Tibial nerve (tissue), 4 donors: ENCODE measurements at regions not wholly inside any gene's neighbourhood (a gene's known extent, or its start where the extent isn't known, plus 50 kb on each side); places are given as distances from the start of the nearest gene placed in this dataset.

Source experiments
- DNase-seq, 2 donors: peaks; one replicate each; pipeline ENCODE4 v3.0.0-alpha.2; 2019; ENCODE audit warnings: low spot score in 2 of 2
- H3K27ac ChIP-seq, 4 donors: fragments of 200-600 bp; sonication (generic) in 3 of 4; one replicate each; pipeline ENCODE4 v1.5.1; 2017 to 2019; ENCODE audit warnings: mild to moderate bottlenecking in 1 of 4
- H3K27me3 ChIP-seq, 2 donors: fragments of 200-600 bp; sonication (generic) in 1 of 2; one replicate each; pipeline versions ENCODE4 v1.5.1 to v1.6.0; 2017 to 2019
- H3K36me3 ChIP-seq, 3 donors: fragments of 200-600 bp; sonication (generic); one replicate each; pipeline ENCODE4 v1.5.1; 2018 to 2019
- H3K4me1 ChIP-seq, 4 donors: fragments of 200-600 bp; sonication (generic) in 3 of 4; one replicate each; pipeline ENCODE4 v1.5.1; 2017 to 2019
- H3K4me3 ChIP-seq, 4 donors: fragments of 200-600 bp; sonication (generic) in 3 of 4; one replicate each; pipeline ENCODE4 v1.5.1; 2017 to 2019; ENCODE audit warnings: mild to moderate bottlenecking in 1 of 4, moderate library complexity in 1 of 4
- H3K9me3 ChIP-seq, 4 donors: fragments of 200-600 bp; sonication (generic) in 3 of 4; one replicate each; pipeline ENCODE4 v1.5.1; 2017 to 2019
- EP300 ChIP-seq, 2 donors: sonication (generic); formaldehyde crosslinking; IDR thresholded peaks; one replicate each; pipeline ENCODE4 v1.6.1; 2017; ENCODE audit warnings: antibody characterized with exemption in 2 of 2, mild to moderate bottlenecking in 1 of 2
- POLR2A ChIP-seq, 2 donors: fragments of 450-650 bp; IDR thresholded peaks; one replicate each; pipeline ENCODE4 v1.6.1; 2017; ENCODE audit warnings: antibody characterized with exemption in 2 of 2, mild to moderate bottlenecking in 2 of 2, moderate library complexity in 2 of 2
- WGBS, 2 donors: methylation state at CpG; one replicate each; pipeline ENCODE4 v1.1.5; 2018; 5-methylcytosine and 5-hydroxymethylcytosine counted together
- TF ChIP-seq, protein P1 (sequence below), 5 experiments: fragments of 200-600 bp in 3 of 5; fragments of 450-650 bp in 2 of 5; sonication (generic) in 3 of 5; IDR thresholded peaks; one replicate each; pipeline ENCODE4 v1.5.1; 2016 to 2019; ENCODE audit warnings: antibody characterized with exemption in 5 of 5, mild to moderate bottlenecking in 3 of 5, moderate library complexity in 2 of 5

DNA sequence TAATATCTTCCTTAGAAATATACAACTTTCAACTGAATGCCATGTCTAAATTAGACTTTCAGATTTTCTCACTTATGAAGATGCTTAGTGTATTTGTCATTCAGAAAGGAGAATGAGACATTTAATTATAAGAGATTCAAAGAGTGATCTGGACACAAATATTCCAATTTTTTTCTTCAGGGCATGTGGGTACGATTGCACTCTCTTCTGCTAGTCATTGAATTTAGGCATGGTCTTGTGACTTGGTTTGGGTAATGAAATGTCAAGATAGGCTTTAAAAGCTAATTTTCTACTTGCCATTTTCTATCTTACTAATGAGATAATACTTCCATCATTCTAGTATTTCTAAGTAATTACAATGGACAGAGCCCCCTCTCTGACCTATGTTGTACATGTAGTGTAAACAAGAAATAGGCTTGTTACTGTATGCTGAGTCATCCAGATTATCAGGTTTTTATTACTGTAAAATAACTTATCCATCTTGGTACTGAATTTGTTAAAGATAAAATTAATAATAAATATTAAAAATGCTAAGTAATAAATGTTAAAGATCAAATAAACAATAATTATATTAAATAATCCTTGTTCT is 770.8 kb upstream of the BCHE start:
- DNase-seq = no peak
- Histone ChIP-seq H3K9me3 (no peaks in the 10 kb centered on the region), H3K27ac (no peak overlapping the region), H3K4me1 (no peaks in the 10 kb centered on the region), H3K36me3 (no peaks in the 10 kb centered on the region), H3K27me3 (no peaks in the 10 kb centered on the region), H3K4me3 (no peak overlapping the region)
- TF ChIP-seq, protein P1, sequence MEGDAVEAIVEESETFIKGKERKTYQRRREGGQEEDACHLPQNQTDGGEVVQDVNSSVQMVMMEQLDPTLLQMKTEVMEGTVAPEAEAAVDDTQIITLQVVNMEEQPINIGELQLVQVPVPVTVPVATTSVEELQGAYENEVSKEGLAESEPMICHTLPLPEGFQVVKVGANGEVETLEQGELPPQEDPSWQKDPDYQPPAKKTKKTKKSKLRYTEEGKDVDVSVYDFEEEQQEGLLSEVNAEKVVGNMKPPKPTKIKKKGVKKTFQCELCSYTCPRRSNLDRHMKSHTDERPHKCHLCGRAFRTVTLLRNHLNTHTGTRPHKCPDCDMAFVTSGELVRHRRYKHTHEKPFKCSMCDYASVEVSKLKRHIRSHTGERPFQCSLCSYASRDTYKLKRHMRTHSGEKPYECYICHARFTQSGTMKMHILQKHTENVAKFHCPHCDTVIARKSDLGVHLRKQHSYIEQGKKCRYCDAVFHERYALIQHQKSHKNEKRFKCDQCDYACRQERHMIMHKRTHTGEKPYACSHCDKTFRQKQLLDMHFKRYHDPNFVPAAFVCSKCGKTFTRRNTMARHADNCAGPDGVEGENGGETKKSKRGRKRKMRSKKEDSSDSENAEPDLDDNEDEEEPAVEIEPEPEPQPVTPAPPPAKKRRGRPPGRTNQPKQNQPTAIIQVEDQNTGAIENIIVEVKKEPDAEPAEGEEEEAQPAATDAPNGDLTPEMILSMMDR (IDR thresholded peaks at IDR 0.05) = no peak
- TF ChIP-seq EP300 (IDR thresholded peaks at IDR 0.05) (no peak), POLR2A (IDR thresholded peaks at IDR 0.05) (no peak)
- WGBS, 2 donors = 74 to 75% methylated on average over 1 of the region's 1 CpG

DNA sequence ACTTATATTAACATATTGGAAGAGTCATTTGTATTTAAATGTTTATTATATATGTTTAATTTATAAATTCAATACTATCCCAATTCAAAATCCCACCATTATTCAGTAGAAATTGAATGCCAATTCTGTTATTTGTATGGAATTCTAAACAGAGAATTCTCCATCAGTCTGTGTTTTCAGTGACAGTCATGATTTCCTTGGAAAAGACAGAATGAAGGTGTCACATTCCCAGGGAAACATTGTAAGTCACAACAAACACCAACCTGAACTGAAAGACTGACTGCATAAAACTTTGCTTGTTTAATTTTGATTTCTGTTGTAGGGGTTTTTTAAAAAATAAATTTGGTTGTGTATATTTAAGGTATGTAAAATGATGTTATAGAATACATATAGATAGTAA is 769.8 kb upstream of the BCHE start:
- H3K27ac ChIP-seq = no peak overlapping the region
- no peak overlapping the region for H3K4me3 ChIP-seq
- H3K9me3 ChIP-seq = no peaks in the 10 kb centered on the region
- H3K36me3 ChIP-seq = no peaks in the 10 kb centered on the region
- no peaks in the 10 kb centered on the region for H3K27me3 ChIP-seq
- no peak for DNase-seq
- TF ChIP-seq EP300 (IDR thresholded peaks at IDR 0.05) = no peak
- no peak for TF ChIP-seq POLR2A (IDR thresholded peaks at IDR 0.05)
- TF ChIP-seq, protein P1 (IDR thresholded peaks at IDR 0.05) = no peak
- no peaks in the 10 kb centered on the region for H3K4me1 ChIP-seq

DNA sequence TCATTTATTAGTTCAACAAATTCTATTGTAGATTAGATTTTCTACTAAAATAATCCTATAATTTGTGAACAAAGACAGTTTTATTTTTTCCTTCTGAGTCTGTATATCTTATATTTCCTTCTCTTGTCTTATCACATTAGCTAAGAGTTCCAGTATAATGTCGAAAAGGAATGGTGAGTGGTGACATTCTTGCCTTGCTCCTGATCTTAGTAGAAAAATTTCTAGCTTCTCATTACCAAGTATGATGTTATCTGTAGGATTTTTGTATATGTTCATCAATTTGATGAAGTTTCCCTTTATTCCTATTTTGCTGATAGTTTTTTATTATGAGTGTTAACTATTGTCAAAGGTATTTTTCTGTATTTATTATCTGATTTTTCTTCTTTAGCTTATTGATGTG is 756.6 kb upstream of the BCHE start:
- Histone ChIP-seq H3K27me3 (no peaks in the 10 kb centered on the region), H3K36me3 (no peaks in the 10 kb centered on the region), H3K4me1 (no peaks in the 10 kb centered on the region), H3K27ac (no peak overlapping the region), H3K4me3 (no peak overlapping the region), H3K9me3 (no peaks in the 10 kb centered on the region)
- TF ChIP-seq EP300 (IDR thresholded peaks at IDR 0.05) (no peak), POLR2A (IDR thresholded peaks at IDR 0.05) (no peak)
- TF ChIP-seq, protein P1 (IDR thresholded peaks at IDR 0.05) = no peak
- 82 to 97% methylated on average over 1 of the region's 1 CpG for WGBS, 2 donors
- DNase-seq = no peak

DNA sequence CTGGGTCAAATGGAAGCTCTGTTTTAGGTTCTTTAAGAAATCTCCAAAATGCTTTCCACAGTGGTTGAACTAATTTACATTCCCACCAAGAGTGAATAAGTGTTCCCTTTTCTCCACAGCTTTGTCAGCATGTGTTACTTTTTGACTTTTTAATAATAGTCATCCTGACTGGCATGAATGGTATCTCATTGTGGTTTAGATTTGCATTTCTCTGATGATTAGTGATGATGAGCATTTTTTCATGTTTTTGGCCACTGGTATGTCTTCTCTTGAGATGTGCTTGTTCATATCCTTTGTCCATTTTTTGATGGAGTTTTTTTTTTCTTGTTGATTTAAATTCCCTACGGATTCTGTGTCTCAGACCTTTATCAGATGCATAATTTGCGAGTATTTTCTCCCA is 745.0 kb upstream of the BCHE start:
- TF ChIP-seq EP300 (IDR thresholded peaks at IDR 0.05) (no peak), POLR2A (IDR thresholded peaks at IDR 0.05) (no peak)
- TF ChIP-seq, protein P1 (IDR thresholded peaks at IDR 0.05) = no peak
- H3K36me3 ChIP-seq = no peaks in the 10 kb centered on the region
- H3K4me1 ChIP-seq = no peaks in the 10 kb centered on the region
- no peaks in the 10 kb centered on the region for H3K9me3 ChIP-seq
- no peaks in the 10 kb centered on the region for H3K27me3 ChIP-seq
- 87 to 90% methylated on average over 2 of the region's 2 CpGs for WGBS, 2 donors
- no peak overlapping the region for H3K4me3 ChIP-seq
- H3K27ac ChIP-seq = no peak overlapping the region
- no peak for DNase-seq

DNA sequence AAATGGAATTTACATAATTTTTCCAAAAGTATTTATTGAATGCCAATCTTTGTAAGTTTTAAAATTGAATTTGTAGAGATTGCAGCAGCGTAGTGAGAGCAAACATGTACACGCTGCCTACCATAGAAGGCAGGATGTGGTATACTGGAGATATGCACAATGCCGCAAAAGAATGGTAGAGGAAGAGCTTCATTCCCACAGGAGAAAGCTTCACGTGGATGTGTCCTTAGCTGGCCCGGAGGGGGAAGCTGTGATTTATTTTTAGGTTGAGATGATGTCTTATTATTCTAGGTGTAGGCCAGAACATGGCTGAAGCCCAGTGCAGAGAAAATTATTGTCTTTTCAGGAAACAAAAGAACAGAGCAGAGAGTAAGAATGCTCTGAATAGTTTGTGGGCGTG is 743.3 kb upstream of the BCHE start:
- TF ChIP-seq EP300 (IDR thresholded peaks at IDR 0.05) (no peak), POLR2A (IDR thresholded peaks at IDR 0.05) (no peak)
- TF ChIP-seq, protein P1 (IDR thresholded peaks at IDR 0.05) = no peak
- Histone ChIP-seq H3K9me3 (no peaks in the 10 kb centered on the region), H3K27ac (no peak overlapping the region), H3K4me3 (no peak overlapping the region), H3K36me3 (no peaks in the 10 kb centered on the region), H3K27me3 (no peaks in the 10 kb centered on the region), H3K4me1 (no peaks in the 10 kb centered on the region)
- no peak for DNase-seq
- 77 to 78% methylated on average over 6 of the region's 6 CpGs for WGBS, 2 donors
